Vagina (tissue), 2 donors: ENCODE measurements at regions not wholly inside any gene's neighbourhood (a gene's known extent, or its start where the extent isn't known, plus 50 kb on each side); places are given as distances from the start of the nearest gene placed in this dataset.

Source experiments
- DNase-seq, 2 donors: peaks; one replicate each; pipeline ENCODE4 v3.0.0-alpha.2; 2017; ENCODE audit errors: extremely low spot score in 2 of 2
- H3K27ac ChIP-seq: fragments of 200-600 bp; sonication (generic); one replicate; pipeline ENCODE4 v1.5.1; 2019
- H3K27me3 ChIP-seq: fragments of 200-600 bp; sonication (generic); one replicate; pipeline ENCODE4 v1.5.1; 2019
- H3K36me3 ChIP-seq, 2 donors: fragments of 200-600 bp; sonication (generic); one replicate each; pipeline ENCODE4 v1.5.1; 2017 to 2019
- H3K4me1 ChIP-seq: fragments of 200-600 bp; sonication (generic); one replicate; pipeline ENCODE4 v1.5.1; 2019
- H3K4me3 ChIP-seq, 2 donors: fragments of 200-600 bp; sonication (generic); 1 replicate in 1 of 2; 2 replicates in 1 of 2; pipeline ENCODE4 v1.5.1; 2016 to 2019
- H3K9me3 ChIP-seq: fragments of 200-600 bp; sonication (generic); one replicate; pipeline ENCODE4 v1.5.1; 2019
- CTCF ChIP-seq, 3 experiments: fragments of 450-650 bp in 2 of 3; fragments of 200-600 bp in 1 of 3; sonication (generic) in 1 of 3; IDR thresholded peaks; one replicate each; pipeline ENCODE4 v1.5.1; 2017 to 2019; ENCODE audit warnings: antibody characterized with exemption in 3 of 3, mild to moderate bottlenecking in 2 of 3, moderate library complexity in 2 of 3
- POLR2A ChIP-seq, 2 donors: fragments of 450-650 bp; IDR thresholded peaks; one replicate each; pipeline ENCODE4 v1.6.1; 2017; ENCODE audit warnings: antibody characterized with exemption in 2 of 2, mild to moderate bottlenecking in 2 of 2, moderate library complexity in 2 of 2
- POLR2AphosphoS5 ChIP-seq, 2 donors: sonication (generic); formaldehyde crosslinking; IDR thresholded peaks; one replicate each; pipeline ENCODE4 v1.9.0; 2017; ENCODE audit warnings: antibody characterized with exemption in 2 of 2, mild to moderate bottlenecking in 2 of 2, low read depth in 1 of 2; ENCODE audit not compliant: insufficient read depth in 1 of 2
- intact Hi-C: fragments of 100-400 bp; cut with DNase I; formaldehyde crosslinking; loops from one replicate; pipeline ENCODE4 v1.15.1; 2023

DNA sequence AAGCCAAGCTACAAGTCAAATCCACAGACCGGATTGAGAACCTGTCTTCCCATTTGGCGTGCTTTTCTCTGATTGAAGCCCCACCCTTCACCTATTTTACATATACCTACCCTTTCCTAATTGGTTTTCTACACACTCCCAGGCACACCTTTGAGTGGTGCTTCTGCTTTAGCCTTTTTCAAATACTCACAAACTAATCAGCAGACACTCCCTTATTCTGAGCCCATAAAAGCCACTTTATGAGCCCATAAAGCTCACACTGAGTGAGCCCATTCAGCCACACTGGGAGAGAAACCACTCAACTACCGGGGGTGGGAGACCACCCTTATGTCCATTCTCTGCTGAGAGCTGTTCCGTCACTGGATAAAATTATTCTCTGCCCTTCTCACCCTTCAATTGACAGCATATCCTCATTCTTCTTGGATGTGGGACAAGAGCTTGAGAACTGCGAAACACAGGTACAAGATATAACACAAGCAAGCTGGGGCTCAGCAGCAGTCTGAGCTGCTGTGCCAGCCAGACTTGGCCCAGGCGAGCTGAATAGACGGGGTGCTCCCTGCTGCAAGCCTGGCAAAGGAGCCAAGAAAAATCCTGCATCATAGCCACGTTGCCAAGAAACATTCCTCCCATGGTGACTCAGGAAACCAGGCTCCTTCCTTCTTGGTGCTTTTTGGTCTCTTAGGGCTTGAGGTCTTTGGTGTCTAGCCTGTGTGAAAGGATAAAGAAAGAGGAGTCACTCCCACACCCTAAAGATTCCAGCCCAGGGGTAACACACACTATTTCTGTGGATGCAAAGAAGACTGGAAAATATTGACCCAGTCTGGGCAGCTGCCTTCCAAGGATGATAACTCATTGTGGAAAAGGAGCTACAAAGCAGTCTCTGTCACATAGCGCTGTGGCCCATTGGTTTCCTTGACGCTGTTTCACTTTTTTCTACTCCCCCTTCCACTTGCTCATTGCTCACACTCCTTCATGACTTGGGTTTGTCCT is 609.7 kb downstream of the MCTP2 start:
- no peak overlapping the region for H3K27ac ChIP-seq
- intact Hi-C loops = no loop called here
- H3K27me3 ChIP-seq = no peaks in the 10 kb centered on the region
- H3K9me3 ChIP-seq = no peaks in the 10 kb centered on the region
- TF ChIP-seq POLR2A (IDR thresholded peaks at IDR 0.05) = no peak
- TF ChIP-seq CTCF (IDR thresholded peaks at IDR 0.05) = no peak
- no peak for TF ChIP-seq POLR2AphosphoS5 (IDR thresholded peaks at IDR 0.05; ENCODE audit: insufficient read depth in 1 of 2, low read depth in 1 of 2)
- DNase-seq = no peak
- H3K4me3 ChIP-seq = no peak overlapping the region
- no peaks in the 10 kb centered on the region for H3K36me3 ChIP-seq
- H3K4me1 ChIP-seq = no peaks in the 10 kb centered on the region

DNA sequence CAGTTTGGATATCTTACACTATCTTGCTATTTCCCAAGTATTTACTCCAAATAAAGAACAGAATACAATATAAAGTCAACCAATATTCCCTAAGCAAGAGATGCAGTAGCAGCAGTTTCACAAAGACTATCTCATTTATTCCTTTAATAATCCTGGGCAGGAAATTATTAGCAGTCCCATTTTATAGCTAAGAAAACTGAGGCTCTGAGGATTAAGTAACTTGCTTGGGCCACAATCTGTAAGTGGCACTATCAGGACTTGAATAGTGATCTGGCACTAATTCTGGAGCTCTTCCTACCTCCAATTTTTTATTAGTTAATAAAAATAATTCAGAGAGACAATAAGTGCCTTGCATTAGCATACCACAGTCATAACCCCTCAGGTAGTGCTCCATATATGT is 611.7 kb downstream of the MCTP2 start:
- H3K4me3 ChIP-seq = no peak overlapping the region

DNA sequence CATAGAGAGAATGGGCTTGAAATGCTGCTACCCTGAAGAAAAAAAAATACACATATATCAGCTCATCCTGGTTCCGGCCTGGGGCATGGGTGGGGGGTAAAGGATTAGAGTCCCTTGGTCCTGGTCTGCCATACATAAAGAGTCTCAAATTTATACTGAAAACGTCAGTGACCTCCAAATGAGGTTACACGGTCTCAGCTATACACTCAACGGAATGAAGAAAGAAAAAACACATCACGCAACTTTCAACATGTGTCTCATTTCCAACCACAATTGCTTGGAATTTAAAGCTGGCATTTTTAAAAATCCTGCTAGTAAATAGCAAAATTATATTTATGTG is 612.8 kb downstream of the MCTP2 start:
- TF ChIP-seq POLR2A (IDR thresholded peaks at IDR 0.05) (no peak), POLR2AphosphoS5 (IDR thresholded peaks at IDR 0.05; ENCODE audit: insufficient read depth in 1 of 2, low read depth in 1 of 2) (no peak), CTCF (IDR thresholded peaks at IDR 0.05) (no peak)

More for the DNA sequence above, 611.7 kb downstream of the MCTP2 start:
- intact Hi-C loops = no loop called here
- H3K27me3 ChIP-seq = no peaks in the 10 kb centered on the region
- TF ChIP-seq POLR2A (IDR thresholded peaks at IDR 0.05) (no peak), POLR2AphosphoS5 (IDR thresholded peaks at IDR 0.05; ENCODE audit: insufficient read depth in 1 of 2, low read depth in 1 of 2) (no peak), CTCF (IDR thresholded peaks at IDR 0.05) (no peak)
- H3K36me3 ChIP-seq = no peaks in the 10 kb centered on the region
- no peak overlapping the region for H3K27ac ChIP-seq
- H3K9me3 ChIP-seq = no peaks in the 10 kb centered on the region
- no peaks in the 10 kb centered on the region for H3K4me1 ChIP-seq
- no peak for DNase-seq

DNA sequence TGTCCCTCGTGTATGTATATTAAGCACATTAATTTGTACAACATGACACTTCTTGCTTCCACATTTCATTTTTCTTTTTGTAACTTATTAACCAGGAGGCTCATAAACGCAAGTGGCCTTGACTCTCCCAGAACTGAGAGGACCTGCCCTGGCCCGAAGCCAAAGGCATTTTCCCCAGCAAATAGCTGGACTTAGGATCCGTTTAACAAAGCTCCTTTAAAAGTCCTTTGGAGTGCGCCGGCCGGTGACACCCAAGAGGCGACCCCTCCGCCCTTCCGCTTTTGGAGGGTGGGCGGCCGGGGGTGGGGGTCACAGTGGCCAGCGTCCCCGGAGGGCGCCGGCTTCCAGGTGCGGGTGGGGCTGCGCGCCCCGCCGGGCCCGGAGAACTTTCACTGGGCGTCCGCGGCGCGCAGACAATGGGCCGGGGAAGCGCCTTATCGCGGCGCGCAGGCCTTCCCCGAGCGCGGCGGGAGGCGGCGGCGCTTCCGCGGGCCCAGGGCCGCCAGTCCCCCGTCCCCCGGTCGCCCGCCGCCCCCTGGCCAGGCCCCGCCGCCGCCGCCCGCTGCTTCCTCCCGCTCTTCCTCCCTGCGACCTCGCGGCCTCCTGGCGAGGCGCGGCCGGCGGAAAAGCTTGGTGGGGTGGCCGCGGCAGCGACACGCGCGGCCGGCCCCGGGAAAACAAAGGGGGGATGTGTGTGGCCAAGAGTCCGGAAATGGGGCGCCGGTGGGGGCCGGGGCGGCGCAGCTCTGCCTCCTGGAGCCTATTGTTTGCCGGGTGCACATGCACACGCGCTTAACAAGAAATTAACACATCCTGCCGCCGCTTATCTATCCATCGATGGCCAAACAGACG is 613.4 kb downstream of the MCTP2 start:
- Histone ChIP-seq H3K4me3 (peak overlapping the region; percentile 34 to 63), H3K9me3 (no peaks in the 10 kb centered on the region), H3K27ac (peak overlapping the region; percentile 44), H3K4me1 (no peaks in the 10 kb centered on the region), H3K36me3 (no peaks in the 10 kb centered on the region), H3K27me3 (no peaks in the 10 kb centered on the region)
- no peak for DNase-seq
- TF ChIP-seq POLR2A (IDR thresholded peaks at IDR 0.05) = no peak
- TF ChIP-seq POLR2AphosphoS5 (IDR thresholded peaks at IDR 0.05; ENCODE audit: insufficient read depth in 1 of 2, low read depth in 1 of 2) = peak in 1 of 2 donors; percentile 40
- intact Hi-C loops = no loop called here

More for the DNA sequence above, 612.8 kb downstream of the MCTP2 start:
- DNase-seq = no peak
- intact Hi-C loops = no loop called here
- no peaks in the 10 kb centered on the region for H3K4me1 ChIP-seq
- no peaks in the 10 kb centered on the region for H3K27me3 ChIP-seq
- H3K36me3 ChIP-seq = no peaks in the 10 kb centered on the region
- H3K27ac ChIP-seq = no peak overlapping the region
- no peaks in the 10 kb centered on the region for H3K9me3 ChIP-seq
- peak overlapping the region; percentile 34 to 63 for H3K4me3 ChIP-seq

GRCh38 chr15:94845390-94845716 is 614.0 kb downstream of the MCTP2 start:
- DNase-seq = no peak
- no peaks in the 10 kb centered on the region for H3K36me3 ChIP-seq
- H3K4me3 ChIP-seq = peak overlapping the region; percentile 34 to 63
- peak overlapping the region; percentile 15 for H3K27ac ChIP-seq
- no peaks in the 10 kb centered on the region for H3K9me3 ChIP-seq
- no peaks in the 10 kb centered on the region for H3K4me1 ChIP-seq
- no peaks in the 10 kb centered on the region for H3K27me3 ChIP-seq
- intact Hi-C loops = no loop called here
- TF ChIP-seq POLR2AphosphoS5 (IDR thresholded peaks at IDR 0.05; ENCODE audit: insufficient read depth in 1 of 2, low read depth in 1 of 2) = no peak
- no peak for TF ChIP-seq POLR2A (IDR thresholded peaks at IDR 0.05)
- no peak for TF ChIP-seq CTCF (IDR thresholded peaks at IDR 0.05)
